ENCODE measurements at regions not wholly inside any gene's neighbourhood (a gene's known extent, or its start where the extent isn't known, plus 50 kb on each side); places are given as distances from the start of the nearest gene placed in this dataset.
"Not testable (repeated sequence)": the region's sequence is repeated elsewhere in the genome, so short reads cannot be mapped to it uniquely, and the experiment has no call there.

GRCh38 chr3:35950021-35950420 lies 310.7 kb downstream of the ARPP21 start:
- no peak for DNase-seq

GRCh38 chr3:35954413-35954812 lies 315.1 kb downstream of the ARPP21 start:
- DNase-seq, result no peak

- no peak for DNase-seq
These were observed 326.6 kb downstream of the ARPP21 start for GRCh38 chr3:35965908-35966307.

- DNase-seq, result no peak
These were observed 327.5 kb downstream of the ARPP21 start for GRCh38 chr3:35966629-35967464.

GRCh38 chr3:35968043-35968622 lies 328.8 kb downstream of the ARPP21 start:
- no peak for DNase-seq

- no peak for DNase-seq
These were observed 330.1 kb downstream of the ARPP21 start for GRCh38 chr3:35969406-35969805.

GRCh38 chr3:35970793-35971192 lies 331.5 kb downstream of the ARPP21 start:
- no peak for DNase-seq

GRCh38 chr3:35971686-35972085 lies 332.4 kb downstream of the ARPP21 start:
- DNase-seq, result no peak

- no peak for DNase-seq
These were observed 335.5 kb downstream of the ARPP21 start for GRCh38 chr3:35974872-35975271.

- no peak for DNase-seq
These were observed 346.8 kb downstream of the ARPP21 start for GRCh38 chr3:35986161-35986560.

GRCh38 chr3:35987386-35987785 lies 348.1 kb downstream of the ARPP21 start:
- no peak for DNase-seq

GRCh38 chr3:35992041-35992440 lies 352.7 kb downstream of the ARPP21 start:
- DNase-seq, result no peak

GRCh38 chr3:36011791-36012190 lies 368.5 kb upstream of the STAC start:
- DNase-seq, result no peak

GRCh38 chr3:36013425-36013824 lies 366.9 kb upstream of the STAC start:
- no peak for DNase-seq

GRCh38 chr3:36025232-36025631 lies 355.1 kb upstream of the STAC start:
- no peak for DNase-seq

- no peak for DNase-seq
These were observed 347.9 kb upstream of the STAC start for GRCh38 chr3:36032180-36033047.

GRCh38 chr3:36058404-36059030 lies 321.8 kb upstream of the STAC start:
- DNase-seq, result no peak

GRCh38 chr3:36060950-36061349 lies 319.4 kb upstream of the STAC start:
- no peak for DNase-seq

- no peak for DNase-seq
These were observed 316.3 kb upstream of the STAC start for GRCh38 chr3:36063992-36064391.

- no peak for DNase-seq
These were observed 315.0 kb upstream of the STAC start for GRCh38 chr3:36065321-36065720.

GRCh38 chr3:36075491-36075890 lies 304.8 kb upstream of the STAC start:
- DNase-seq, result no peak

GRCh38 chr3:36077320-36077719 lies 303.0 kb upstream of the STAC start:
- no peak for DNase-seq

- DNase-seq, result not testable (repeated sequence)
These were observed 297.3 kb upstream of the STAC start for GRCh38 chr3:36082958-36083357.
